ENCODE measurements at regions not wholly inside any gene's neighbourhood (a gene's known extent, or its start where the extent isn't known, plus 50 kb on each side); places are given as distances from the start of the nearest gene placed in this dataset.

DNA sequence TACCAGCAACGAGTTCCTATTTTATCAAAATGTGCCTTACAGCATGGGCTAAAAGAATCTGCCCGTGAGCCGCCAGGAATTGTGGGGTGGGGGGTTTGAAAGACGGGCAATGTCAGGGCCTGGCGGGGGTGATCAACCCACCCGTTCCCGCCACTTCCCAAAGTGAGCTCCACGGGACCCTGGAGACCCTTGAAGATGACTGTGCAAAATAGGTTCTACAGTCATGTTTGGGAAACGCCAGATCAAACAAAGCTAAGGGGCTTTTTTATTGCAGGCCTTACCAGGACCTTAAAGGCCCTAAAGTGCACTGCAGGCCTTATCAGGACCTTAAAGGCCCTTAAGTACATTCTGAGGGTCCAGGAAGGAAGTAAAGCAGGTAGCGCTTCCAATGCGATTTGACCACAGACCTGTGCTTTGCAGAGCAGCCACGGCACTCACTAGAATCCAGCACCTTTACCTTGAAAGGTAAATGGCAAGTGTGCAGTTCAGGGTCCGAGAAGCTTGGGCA, 404.1 kb downstream of the SHANK2 start:
- DNase-seq (ENCODE audit: low read depth): no peak

DNA sequence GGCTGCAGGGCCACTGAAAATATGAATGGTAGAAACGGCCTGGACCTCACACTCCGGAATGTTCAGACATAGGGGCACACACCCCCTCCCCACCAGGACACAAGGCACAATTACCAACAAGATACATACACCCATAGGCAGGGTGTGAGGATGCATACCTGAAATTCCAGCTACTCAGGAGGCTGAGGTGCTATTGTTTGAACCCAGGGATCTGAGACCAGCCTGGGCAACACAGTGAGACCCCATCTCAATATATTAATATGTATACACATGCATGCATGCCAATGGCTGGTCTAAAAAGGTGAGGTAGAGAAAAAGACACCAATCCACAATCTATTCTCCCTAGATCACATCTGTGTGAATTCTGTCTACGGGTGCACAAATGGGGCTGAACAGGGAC, 403.3 kb downstream of the SHANK2 start:
- no peak for DNase-seq (ENCODE audit: low read depth)

DNA sequence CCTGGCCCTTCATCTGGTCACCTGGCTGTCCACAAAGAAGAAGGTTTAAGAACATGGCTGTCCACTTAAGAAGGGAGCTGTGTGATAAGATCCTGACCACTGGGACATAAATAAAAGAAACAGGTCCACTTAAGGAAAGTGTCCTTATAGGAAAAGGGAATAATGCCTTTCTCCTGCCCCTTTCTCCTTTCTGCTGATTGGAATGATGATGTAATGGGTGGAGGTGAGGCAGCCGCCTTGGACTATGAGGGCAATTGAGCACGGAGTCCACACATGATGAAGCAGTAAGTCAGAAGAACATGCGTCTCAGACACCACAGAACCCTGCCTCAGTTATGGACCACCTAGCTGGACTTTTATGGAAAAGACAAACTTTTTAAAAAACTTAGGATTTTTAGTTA, 401.1 kb downstream of the SHANK2 start:
- no peak for DNase-seq (ENCODE audit: low read depth)

- DNase-seq (ENCODE audit: low read depth): no peak
Measured at GRCh38 chr11:70851907-70852306, 400.5 kb downstream of the SHANK2 start.

DNA sequence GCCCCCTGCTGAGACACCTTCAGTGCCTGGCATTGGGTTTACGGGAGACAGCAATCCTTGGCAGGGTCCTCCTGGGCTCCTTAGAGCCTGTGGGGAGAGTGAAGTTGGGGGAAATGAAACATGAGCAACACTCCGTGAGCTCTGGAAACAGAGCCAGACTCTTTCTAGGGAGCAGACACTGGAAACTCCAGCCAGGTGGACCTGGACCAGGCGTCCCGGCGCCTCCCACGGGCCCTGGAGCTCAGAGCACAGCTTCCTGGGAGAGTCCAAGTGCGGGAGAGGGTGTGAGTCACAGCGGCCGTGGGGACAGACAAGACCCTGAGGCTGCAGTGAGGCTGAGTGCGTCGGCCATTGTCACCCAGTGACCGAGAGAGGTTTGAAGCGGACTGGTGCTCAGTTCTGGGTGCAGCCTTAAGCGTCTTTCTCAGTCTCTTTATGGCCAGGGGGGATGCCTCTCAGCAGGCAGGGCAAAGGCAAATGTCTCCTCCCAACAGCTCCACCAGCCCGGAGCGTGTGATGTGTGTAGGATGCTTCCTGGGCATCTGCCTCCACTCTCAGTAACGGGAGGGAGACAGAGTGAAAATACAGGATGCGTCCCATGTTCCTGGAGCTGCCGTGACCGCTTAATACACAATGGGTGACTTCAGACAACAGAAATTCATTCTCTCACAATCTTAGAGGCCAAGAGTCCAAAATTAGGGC, 399.2 kb downstream of the SHANK2 start:
- DNase-seq (ENCODE audit: low read depth): no peak

DNA sequence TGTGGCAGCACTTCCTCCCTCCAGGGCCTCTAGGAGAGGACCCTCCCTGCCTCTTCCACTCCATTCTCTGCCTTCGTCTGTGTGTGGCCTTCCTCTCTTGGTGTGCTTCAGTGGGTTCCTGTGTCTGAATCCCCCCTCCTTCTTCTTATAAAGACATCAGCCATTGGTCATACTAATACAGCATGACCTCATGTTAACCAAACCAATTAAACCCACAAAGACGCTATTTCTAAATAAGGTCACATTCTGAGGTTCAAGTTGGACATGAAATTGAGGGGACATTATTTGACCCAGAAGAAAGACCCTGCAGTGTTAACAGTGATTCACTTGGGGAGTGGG, 398.6 kb downstream of the SHANK2 start:
- DNase-seq (ENCODE audit: low read depth): no peak

GRCh38 chr11:70854201-70854600, 398.2 kb downstream of the SHANK2 start:
- DNase-seq (ENCODE audit: low read depth): no peak

GRCh38 chr11:70854901-70855556, 397.3 kb downstream of the SHANK2 start:
- DNase-seq (ENCODE audit: low read depth): no peak

- no peak for DNase-seq (ENCODE audit: low read depth)
Measured at GRCh38 chr11:70857894-70858293, 394.5 kb downstream of the SHANK2 start.

GRCh38 chr11:70859180-70859579, 393.2 kb downstream of the SHANK2 start:
- no peak for DNase-seq (ENCODE audit: low read depth)

DNA sequence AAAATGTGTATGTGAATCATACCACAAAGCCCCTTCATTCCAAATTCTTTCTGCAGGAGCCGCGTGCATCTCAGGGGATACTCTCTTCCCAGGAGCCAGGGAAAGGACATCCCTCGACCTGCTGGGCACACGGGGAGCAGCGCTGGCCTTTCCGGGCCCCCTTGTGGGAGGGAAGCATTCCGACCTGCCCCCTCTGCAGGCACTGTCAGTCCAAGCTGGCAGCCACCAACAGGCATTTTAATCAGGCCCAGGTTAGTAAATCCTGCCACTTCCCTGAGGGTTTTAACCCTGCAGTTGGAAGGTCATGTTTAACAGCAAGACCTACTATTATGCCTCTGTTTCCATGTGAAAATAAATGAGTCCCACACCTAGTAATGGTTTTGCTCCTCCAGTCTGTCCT, 391.5 kb downstream of the SHANK2 start:
- DNase-seq (ENCODE audit: low read depth): no peak

GRCh38 chr11:70861559-70861958, 390.8 kb downstream of the SHANK2 start:
- no peak for DNase-seq (ENCODE audit: low read depth)

DNA sequence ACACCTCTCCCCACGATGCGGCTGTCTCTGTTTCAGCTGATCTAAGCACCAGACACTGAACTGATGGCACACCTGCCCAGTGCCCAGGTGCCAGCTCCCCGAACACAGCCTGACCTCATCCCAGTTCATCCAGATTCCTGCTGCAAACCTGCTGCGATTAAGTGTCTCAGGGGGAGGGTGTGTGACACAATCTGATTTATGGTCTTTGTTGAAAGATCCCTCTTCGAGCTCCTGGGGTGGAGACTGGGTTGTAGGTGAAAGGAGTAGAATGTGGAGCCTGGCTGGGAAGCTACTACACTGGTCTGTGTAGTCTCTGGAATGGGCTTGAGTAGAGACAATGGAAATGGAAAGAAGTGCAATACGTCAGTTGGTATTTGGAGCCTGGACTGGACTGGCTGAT, 390.3 kb downstream of the SHANK2 start:
- DNase-seq (ENCODE audit: low read depth): no peak

DNA sequence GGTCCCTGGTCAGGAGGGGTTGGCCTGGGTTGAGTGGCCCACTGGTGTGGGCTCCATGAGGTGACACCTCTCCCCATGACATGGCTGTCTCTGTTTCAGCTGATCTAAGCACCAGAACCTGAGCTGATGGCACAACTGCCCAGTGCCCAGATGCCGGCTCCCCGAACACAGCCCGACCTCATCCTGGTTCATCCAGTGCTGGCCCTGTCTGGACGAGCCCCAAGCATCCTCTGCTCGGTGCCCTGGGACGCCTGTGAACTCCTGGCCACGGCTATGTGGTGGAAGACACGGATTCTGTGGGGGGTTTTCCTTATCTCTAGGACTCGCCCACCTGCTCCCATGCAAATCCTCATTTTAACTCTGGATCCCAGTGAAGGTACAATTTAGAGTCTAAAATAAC, 389.2 kb downstream of the SHANK2 start:
- no peak for DNase-seq (ENCODE audit: low read depth)

- DNase-seq (ENCODE audit: low read depth): no peak
Measured at GRCh38 chr11:70863993-70864392, 388.4 kb downstream of the SHANK2 start.

DNA sequence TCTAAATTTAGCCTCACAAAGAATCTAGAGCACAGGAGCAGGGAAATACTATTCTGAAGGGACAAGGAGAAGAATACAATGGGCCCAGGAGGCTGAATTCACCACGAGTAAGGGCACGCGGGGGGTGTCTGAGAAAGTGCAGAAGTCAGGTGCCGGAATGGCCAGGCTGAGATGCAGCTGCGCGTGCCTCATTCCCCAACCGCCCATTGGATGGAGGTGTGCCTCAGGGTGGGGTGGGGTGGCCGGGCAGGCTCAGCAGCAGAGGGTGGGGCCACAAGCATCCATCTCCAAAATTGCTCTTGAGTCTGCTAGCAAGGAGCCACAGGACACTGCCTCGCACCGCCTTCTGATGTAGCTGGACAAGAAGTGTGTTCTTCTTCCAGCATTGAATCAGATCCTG, 387.0 kb downstream of the SHANK2 start:
- no peak for DNase-seq (ENCODE audit: low read depth)

DNA sequence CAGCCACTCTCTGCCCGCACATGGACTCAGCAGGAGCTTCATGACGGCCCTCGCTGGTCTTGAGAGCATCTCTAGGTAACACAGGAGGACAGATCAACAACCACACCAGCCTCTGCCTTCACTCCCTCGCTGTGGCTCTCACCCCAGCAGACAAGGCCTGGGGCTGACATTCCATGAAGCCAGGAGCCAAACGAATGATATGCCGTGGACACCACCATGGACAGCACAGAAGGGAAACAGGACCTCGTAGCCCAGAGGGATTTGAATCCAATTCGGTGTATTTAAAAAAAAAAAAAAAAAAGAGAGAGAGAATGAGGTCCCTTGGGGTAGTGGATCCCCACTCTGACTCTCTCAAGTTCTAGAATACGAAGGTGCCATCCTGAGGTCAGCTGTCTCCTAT, 385.5 kb downstream of the SHANK2 start:
- no peak for DNase-seq (ENCODE audit: low read depth)

DNA sequence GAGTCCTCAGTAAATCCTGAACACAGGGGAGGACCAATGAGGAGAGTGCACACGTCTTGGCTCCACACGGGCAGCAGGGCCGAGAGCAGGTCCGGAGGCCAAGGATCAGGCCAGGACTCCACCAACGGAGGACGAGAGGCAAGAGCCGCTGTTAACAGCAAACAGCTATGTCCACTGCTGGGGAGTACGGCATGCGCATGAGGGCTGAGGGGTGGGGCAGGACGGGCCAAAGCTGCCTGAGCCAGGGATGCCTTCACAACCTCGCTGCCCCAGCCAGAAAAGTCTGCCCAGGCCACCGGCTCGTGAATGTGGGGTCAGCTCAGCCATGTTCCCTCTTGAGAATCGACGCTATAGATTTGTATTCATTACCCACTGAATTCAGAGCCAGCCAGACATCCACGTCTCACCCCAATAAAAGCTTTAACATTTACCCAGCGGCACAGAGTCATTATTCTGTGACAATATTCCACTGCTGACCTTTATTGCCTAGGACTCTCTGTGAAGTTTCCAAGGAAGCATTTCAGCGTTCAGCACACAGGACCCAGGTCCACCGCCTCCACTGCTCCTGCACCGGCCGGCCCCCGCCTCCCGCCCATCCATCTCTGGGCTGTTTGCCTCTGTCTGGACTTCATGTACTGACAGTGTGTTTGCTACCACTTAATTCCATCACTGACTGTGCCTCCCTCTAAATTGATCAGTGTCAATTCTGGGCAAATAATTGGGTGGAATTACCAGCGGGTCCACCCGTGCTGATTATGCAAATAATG, 384.9 kb downstream of the SHANK2 start:
- DNase-seq (ENCODE audit: low read depth): no peak

DNA sequence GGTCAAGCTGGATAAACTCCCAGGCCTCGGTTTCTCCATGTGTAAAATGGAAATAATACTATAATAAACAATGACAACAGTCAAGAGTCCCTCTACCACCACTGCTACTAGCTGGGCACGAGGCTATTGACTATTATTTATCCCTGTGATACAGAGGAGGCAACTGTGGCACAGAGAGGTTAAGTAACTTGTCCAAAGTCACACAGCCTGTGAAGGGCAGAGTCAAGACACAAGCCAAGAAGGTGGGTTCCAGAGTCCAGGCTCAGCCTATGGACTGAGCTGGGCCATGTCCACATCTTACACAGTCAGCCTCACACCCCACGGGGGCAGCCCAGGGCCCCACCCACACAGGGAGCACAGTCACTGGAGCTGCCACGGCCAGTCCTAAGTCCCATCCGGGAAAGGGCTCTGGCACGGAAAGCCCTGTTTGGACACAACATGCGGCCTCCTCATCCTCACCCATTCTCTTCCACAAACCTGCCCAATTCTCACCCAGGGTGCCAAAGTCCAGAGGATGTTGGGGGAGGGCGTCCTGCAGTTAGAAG, 384.0 kb downstream of the SHANK2 start:
- DNase-seq (ENCODE audit: low read depth): no peak

GRCh38 chr11:70869054-70869453, 383.3 kb downstream of the SHANK2 start:
- no peak for DNase-seq (ENCODE audit: low read depth)

GRCh38 chr11:70871881-70872280, 380.5 kb downstream of the SHANK2 start:
- DNase-seq (ENCODE audit: low read depth): no peak

- no peak for DNase-seq (ENCODE audit: low read depth)
Measured at GRCh38 chr11:70872299-70872698, 380.1 kb downstream of the SHANK2 start.
